Uterus (tissue), 2 donors: ENCODE measurements at regions not wholly inside any gene's neighbourhood (a gene's known extent, or its start where the extent isn't known, plus 50 kb on each side); places are given as distances from the start of the nearest gene placed in this dataset.

Source experiments
- POLR2A ChIP-seq, 2 donors: fragments of 450-650 bp; IDR thresholded peaks; one replicate each; pipeline ENCODE4 v1.6.1; 2016; ENCODE audit warnings: antibody characterized with exemption in 2 of 2, mild to moderate bottlenecking in 1 of 2, moderate library complexity in 1 of 2
- TF ChIP-seq, protein P1 (sequence below), 4 experiments: fragments of 200-600 bp in 2 of 4; fragments of 450-650 bp in 2 of 4; sonication (generic) in 2 of 4; IDR thresholded peaks; one replicate each; pipeline ENCODE4 v1.5.1; 2016 to 2019; ENCODE audit warnings: antibody characterized with exemption in 4 of 4, mild to moderate bottlenecking in 2 of 4, moderate library complexity in 1 of 4

DNA sequence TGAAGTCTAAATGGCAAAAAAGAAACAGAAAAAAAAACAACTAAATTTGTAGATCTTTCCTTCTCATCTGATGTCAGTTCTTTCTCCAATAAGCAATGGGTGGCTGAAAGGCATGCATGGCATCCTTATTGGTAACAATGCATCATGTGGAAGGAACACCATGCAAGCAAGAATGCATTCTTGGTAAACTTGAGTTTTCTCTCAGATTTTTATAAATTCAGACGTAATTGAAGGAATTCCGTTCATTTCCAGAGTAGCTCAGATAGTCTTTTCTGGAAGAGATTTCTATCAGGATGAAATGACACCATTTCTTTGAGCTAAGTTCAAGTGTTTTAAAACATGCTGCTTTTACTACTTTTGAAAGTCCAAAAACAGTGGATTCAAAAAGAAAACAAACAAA, 373.0 kb downstream of the COG6 start:
- TF ChIP-seq, protein P1, sequence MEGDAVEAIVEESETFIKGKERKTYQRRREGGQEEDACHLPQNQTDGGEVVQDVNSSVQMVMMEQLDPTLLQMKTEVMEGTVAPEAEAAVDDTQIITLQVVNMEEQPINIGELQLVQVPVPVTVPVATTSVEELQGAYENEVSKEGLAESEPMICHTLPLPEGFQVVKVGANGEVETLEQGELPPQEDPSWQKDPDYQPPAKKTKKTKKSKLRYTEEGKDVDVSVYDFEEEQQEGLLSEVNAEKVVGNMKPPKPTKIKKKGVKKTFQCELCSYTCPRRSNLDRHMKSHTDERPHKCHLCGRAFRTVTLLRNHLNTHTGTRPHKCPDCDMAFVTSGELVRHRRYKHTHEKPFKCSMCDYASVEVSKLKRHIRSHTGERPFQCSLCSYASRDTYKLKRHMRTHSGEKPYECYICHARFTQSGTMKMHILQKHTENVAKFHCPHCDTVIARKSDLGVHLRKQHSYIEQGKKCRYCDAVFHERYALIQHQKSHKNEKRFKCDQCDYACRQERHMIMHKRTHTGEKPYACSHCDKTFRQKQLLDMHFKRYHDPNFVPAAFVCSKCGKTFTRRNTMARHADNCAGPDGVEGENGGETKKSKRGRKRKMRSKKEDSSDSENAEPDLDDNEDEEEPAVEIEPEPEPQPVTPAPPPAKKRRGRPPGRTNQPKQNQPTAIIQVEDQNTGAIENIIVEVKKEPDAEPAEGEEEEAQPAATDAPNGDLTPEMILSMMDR (IDR thresholded peaks at IDR 0.05) = no peak
- no peak for TF ChIP-seq POLR2A (IDR thresholded peaks at IDR 0.05)
